Activated CD4-positive, alpha-beta T cell treated with anti-CD3 and anti-CD28 coated beads, Interleukin-10, Interleukin-2, amounts not matched to agents 100 ng/mL and 50 ng/mL, durations not matched to agents 16 hours and 8 hours (primary cell): ENCODE measurements at regions not wholly inside any gene's neighbourhood (a gene's known extent, or its start where the extent isn't known, plus 50 kb on each side); places are given as distances from the start of the nearest gene placed in this dataset.

Source experiments
- DNase-seq: peaks from one replicate; pipeline ENCODE4 v3.0.0-alpha.2; 2020

- DNase-seq = no peak
These were observed 189.3 kb upstream of the ARG1 start for GRCh38 chr6:131383421-131384411.

GRCh38 chr6:131387562-131388447 lies 185.2 kb upstream of the ARG1 start:
- DNase-seq = no peak

GRCh38 chr6:131390322-131390721 lies 182.7 kb upstream of the ARG1 start:
- DNase-seq = no peak

- no peak for DNase-seq
These were observed 181.9 kb upstream of the ARG1 start for GRCh38 chr6:131391116-131391515.

GRCh38 chr6:131393433-131393832 lies 179.6 kb upstream of the ARG1 start:
- no peak for DNase-seq

- no peak for DNase-seq
These were observed 178.1 kb upstream of the ARG1 start for GRCh38 chr6:131394768-131395432.

GRCh38 chr6:131398176-131398575 lies 174.8 kb upstream of the ARG1 start:
- DNase-seq = no peak

- no peak for DNase-seq
These were observed 173.6 kb upstream of the ARG1 start for GRCh38 chr6:131399433-131399832.

GRCh38 chr6:131400054-131400778 lies 172.8 kb upstream of the ARG1 start:
- DNase-seq = peak; percentile 30

GRCh38 chr6:131400779-131401496 lies 172.1 kb upstream of the ARG1 start:
- no peak for DNase-seq

GRCh38 chr6:131408811-131409210 lies 164.2 kb upstream of the ARG1 start:
- no peak for DNase-seq

- no peak for DNase-seq
These were observed 162.2 kb upstream of the ARG1 start for GRCh38 chr6:131410785-131411184.

- no peak for DNase-seq
These were observed 159.8 kb upstream of the ARG1 start for GRCh38 chr6:131412960-131413830.

- no peak for DNase-seq
These were observed 159.2 kb upstream of the ARG1 start for GRCh38 chr6:131413831-131414191.

GRCh38 chr6:131414956-131415355 lies 158.1 kb upstream of the ARG1 start:
- no peak for DNase-seq

GRCh38 chr6:131418441-131418840 lies 154.6 kb upstream of the ARG1 start:
- no peak for DNase-seq

- DNase-seq = no peak
These were observed 153.3 kb upstream of the ARG1 start for GRCh38 chr6:131419702-131420101.

- no peak for DNase-seq
These were observed 149.0 kb upstream of the ARG1 start for GRCh38 chr6:131424016-131424415.

- no peak for DNase-seq
These were observed 148.6 kb upstream of the ARG1 start for GRCh38 chr6:131424475-131424874.

GRCh38 chr6:131427434-131428058 lies 145.5 kb upstream of the ARG1 start:
- DNase-seq = no peak
